Activated CD8-positive, alpha-beta memory T cell treated with anti-CD3 and anti-CD28 coated beads for 48 hours (primary cell): ENCODE measurements at regions not wholly inside any gene's neighbourhood (a gene's known extent, or its start where the extent isn't known, plus 50 kb on each side); places are given as distances from the start of the nearest gene placed in this dataset.

Experiments used
- DNase-seq, 3 experiments: peaks; one replicate each; pipeline ENCODE4 v3.0.0-alpha.2; 2020; ENCODE audit warnings: low read depth in 2 of 3, low spot score in 2 of 3

- no peak for DNase-seq
Observed at GRCh38 chr18:39846265-39846664, 2108.8 kb upstream of the PIK3C3 start.

GRCh38 chr18:39845631-39846030 is 2109.4 kb upstream of the PIK3C3 start:
- no peak for DNase-seq

GRCh38 chr18:39845106-39845505 is 2109.9 kb upstream of the PIK3C3 start:
- no peak for DNase-seq

- no peak for DNase-seq
Observed at GRCh38 chr18:39843546-39843945, 2111.5 kb upstream of the PIK3C3 start.

- DNase-seq, result no peak
Observed at GRCh38 chr18:39842366-39842914, 2112.6 kb upstream of the PIK3C3 start.

GRCh38 chr18:39841482-39842365 is 2113.3 kb upstream of the PIK3C3 start:
- no peak for DNase-seq

GRCh38 chr18:39840856-39841481 is 2114.1 kb upstream of the PIK3C3 start:
- DNase-seq, result no peak

GRCh38 chr18:39840406-39840805 is 2114.6 kb upstream of the PIK3C3 start:
- no peak for DNase-seq

GRCh38 chr18:39839782-39840181 is 2115.3 kb upstream of the PIK3C3 start:
- DNase-seq, result no peak

GRCh38 chr18:39838831-39839230 is 2116.2 kb upstream of the PIK3C3 start:
- DNase-seq, result no peak

- DNase-seq, result no peak
Observed at GRCh38 chr18:39835303-39836030, 2119.6 kb upstream of the PIK3C3 start.

GRCh38 chr18:39834636-39835035 is 2120.4 kb upstream of the PIK3C3 start:
- DNase-seq, result no peak

- no peak for DNase-seq
Observed at GRCh38 chr18:39825485-39826150, 2129.4 kb upstream of the PIK3C3 start.

- DNase-seq, result no peak
Observed at GRCh38 chr18:39806525-39806924, 2148.5 kb upstream of the PIK3C3 start.

- no peak for DNase-seq
Observed at GRCh38 chr18:39805218-39805617, 2149.8 kb upstream of the PIK3C3 start.

GRCh38 chr18:39802648-39803229 is 2152.3 kb upstream of the PIK3C3 start:
- no peak for DNase-seq

GRCh38 chr18:39801848-39802247 is 2153.2 kb upstream of the PIK3C3 start:
- DNase-seq, result no peak

- no peak for DNase-seq
Observed at GRCh38 chr18:39801010-39801409, 2154.0 kb upstream of the PIK3C3 start.

- no peak for DNase-seq
Observed at GRCh38 chr18:39799006-39799405, 2156.0 kb upstream of the PIK3C3 start.

- no peak for DNase-seq
Observed at GRCh38 chr18:39796393-39796792, 2158.6 kb upstream of the PIK3C3 start.

GRCh38 chr18:39795350-39795749 is 2159.7 kb upstream of the PIK3C3 start:
- DNase-seq, result no peak
